Loucy (cell line): ENCODE measurements at regions not wholly inside any gene's neighbourhood (a gene's known extent, or its start where the extent isn't known, plus 50 kb on each side); places are given as distances from the start of the nearest gene placed in this dataset.

Experiments
- H2AFZ ChIP-seq: fragments of 200-600 bp; sonication (generic); 2 replicates; pipeline ENCODE4 v1.6.0; 2016; ENCODE audit warnings: antibody characterized with exemption, mild to moderate bottlenecking, low read length, moderate library complexity
- H3F3A ChIP-seq: fragments of 200-600 bp; 2 replicates; pipeline ENCODE4 v1.6.0; 2016; ENCODE audit warnings: antibody characterized with exemption, low read depth, mild to moderate bottlenecking
- H3K27me3 ChIP-seq: fragments of 200-600 bp; sonication (generic); 2 replicates; pipeline ENCODE4 v1.6.1; 2014; ENCODE audit warnings: low read length, mild to moderate bottlenecking; ENCODE audit not compliant: insufficient read depth, poor library complexity, severe bottlenecking
- H3K36me3 ChIP-seq: fragments of 200-600 bp; sonication (generic); 2 replicates; pipeline ENCODE4 v1.6.1; 2016; ENCODE audit warnings: low read length; ENCODE audit not compliant: insufficient read depth
- H3K4me1 ChIP-seq: fragments of 200-600 bp; sonication (generic); 2 replicates; pipeline ENCODE4 v1.5.1; 2014; ENCODE audit warnings: low read length, mild to moderate bottlenecking; ENCODE audit not compliant: insufficient read depth, poor library complexity, severe bottlenecking
- H3K4me2 ChIP-seq: fragments of 200-600 bp; sonication (generic); 2 replicates; pipeline ENCODE4 v1.6.0; 2014; ENCODE audit warnings: antibody characterized with exemption, low read length, low read depth, mild to moderate bottlenecking; ENCODE audit not compliant: poor library complexity, severe bottlenecking
- H3K4me3 ChIP-seq: fragments of 200-600 bp; sonication (generic); 2 replicates; pipeline ENCODE4 v1.5.1; 2014; ENCODE audit warnings: low read length, mild to moderate bottlenecking, mixed read lengths; ENCODE audit not compliant: poor library complexity, severe bottlenecking
- H3K79me2 ChIP-seq: fragments of 200-600 bp; sonication (generic); 2 replicates; pipeline ENCODE4 v1.6.1; 2014; ENCODE audit warnings: low read length; ENCODE audit not compliant: insufficient read depth
- H3K9ac ChIP-seq: fragments of 200-600 bp; sonication (generic); 2 replicates; pipeline ENCODE4 v1.6.0; 2014; ENCODE audit warnings: mild to moderate bottlenecking, low read depth, low read length, moderate library complexity; ENCODE audit not compliant: poor library complexity, severe bottlenecking
- H3K9me2 ChIP-seq: fragments of 200-600 bp; sonication (generic); replicated peaks from 2 replicates; pipeline ENCODE4 v1.6.1; 2016; ENCODE audit warnings: low read depth, low read length, mixed read lengths
- H3K9me3 ChIP-seq: fragments of 200-600 bp; sonication (generic); 2 replicates; pipeline ENCODE4 v1.6.1; 2014; ENCODE audit warnings: mild to moderate bottlenecking, antibody characterized with exemption, low read length, low read depth; ENCODE audit not compliant: insufficient read depth
- H4K20me1 ChIP-seq: fragments of 200-600 bp; sonication (generic); 2 replicates; pipeline ENCODE4 v1.6.0; 2014; ENCODE audit warnings: antibody characterized with exemption, low read length, mild to moderate bottlenecking; ENCODE audit not compliant: insufficient read depth, poor library complexity, severe bottlenecking
- CTCF ChIP-seq: fragments of 200-600 bp; sonication (generic); conservative IDR thresholded peaks from 2 replicates; pipeline ENCODE4 v1.5.1; 2014; ENCODE audit warnings: mild to moderate bottlenecking, antibody characterized with exemption, low read length
- EZH2phosphoT487 ChIP-seq: fragments of 200-600 bp; IDR thresholded peaks from 2 replicates; pipeline ENCODE4 v1.6.1; 2018; ENCODE audit warnings: antibody characterized with exemption, mild to moderate bottlenecking, moderate library complexity, borderline replicate concordance

- H4K20me1 ChIP-seq: no peaks in the 10 kb centered on the region
- TF ChIP-seq EZH2phosphoT487 (no peak), CTCF (no peak)
- H3K9ac ChIP-seq: no peak overlapping the region
- no peak overlapping the region for H3K4me2 ChIP-seq
- H3K9me3 ChIP-seq: no peaks in the 10 kb centered on the region; the same call in 1 of the 2 replicates
- no peak overlapping the region for H3K4me3 ChIP-seq
- H3F3A ChIP-seq: no peaks in the 10 kb centered on the region
- peaks cover 5% of the 10 kb centered on the region for H3K4me1 ChIP-seq
- H3K27me3 ChIP-seq: no peaks in the 10 kb centered on the region
- no peaks in the 10 kb centered on the region for H3K79me2 ChIP-seq
- H2AFZ ChIP-seq: no peak overlapping the region
- H3K9me2 ChIP-seq: no peaks in the 10 kb centered on the region
- H3K36me3 ChIP-seq: no peaks in the 10 kb centered on the region
Observed at GRCh38 chr14:104244221-104245011, 106.0 kb downstream of the KIF26A start.

DNA sequence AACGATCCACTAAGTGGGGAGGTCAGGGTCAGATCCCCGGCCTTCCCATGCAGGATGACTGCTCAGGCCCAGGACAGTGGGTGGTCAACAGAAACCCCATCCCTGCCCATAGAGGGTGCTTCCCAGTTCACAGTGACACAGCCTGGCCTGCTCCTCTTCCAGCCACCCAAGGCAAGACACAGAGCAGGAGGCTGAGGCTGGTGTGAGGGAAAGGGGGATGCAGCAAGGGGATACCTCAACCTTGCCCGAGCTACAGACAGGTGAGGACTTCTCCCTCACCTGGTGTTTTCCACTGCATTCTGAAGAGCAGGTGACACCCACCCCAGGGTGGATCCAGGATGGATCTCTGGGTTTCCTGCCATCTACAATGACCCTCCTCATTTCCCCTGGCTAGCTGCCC, 106.7 kb downstream of the KIF26A start:
- Histone ChIP-seq H3K36me3 (no peaks in the 10 kb centered on the region), H3K27me3 (no peaks in the 10 kb centered on the region), H3K9me3 (no peaks in the 10 kb centered on the region; the same call in 1 of the 2 replicates), H3K79me2 (no peaks in the 10 kb centered on the region), H3K9me2 (no peaks in the 10 kb centered on the region), H3K4me3 (no peak overlapping the region), H4K20me1 (no peaks in the 10 kb centered on the region), H3K4me2 (no peak overlapping the region), H3K9ac (no peak overlapping the region), H3K4me1 (peaks cover 5% of the 10 kb centered on the region), H2AFZ (no peak overlapping the region), H3F3A (no peaks in the 10 kb centered on the region)
- TF ChIP-seq EZH2phosphoT487: no peak
- TF ChIP-seq CTCF: no peak

DNA sequence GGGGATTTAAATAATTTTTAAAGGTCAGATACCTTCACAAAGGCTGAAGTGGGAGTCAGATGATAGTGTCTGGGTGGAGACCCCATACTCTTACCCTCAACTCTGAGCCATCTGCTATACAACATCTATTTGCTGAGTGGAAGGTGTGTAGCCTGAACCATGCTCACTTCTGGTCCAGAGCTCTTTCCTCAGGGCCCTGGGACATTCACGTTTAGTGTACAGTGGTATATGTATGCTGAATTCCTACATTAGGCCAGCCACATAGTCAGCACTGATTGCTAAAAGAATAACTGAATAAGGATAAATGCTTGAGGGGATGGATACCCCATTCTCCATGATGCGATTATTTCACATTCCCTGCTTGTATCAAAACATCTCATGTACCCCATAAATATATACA, 107.3 kb downstream of the KIF26A start:
- Histone ChIP-seq H3K9me2 (no peaks in the 10 kb centered on the region), H3K4me3 (no peak overlapping the region), H3K79me2 (no peaks in the 10 kb centered on the region), H3F3A (no peaks in the 10 kb centered on the region), H4K20me1 (no peaks in the 10 kb centered on the region), H3K27me3 (no peaks in the 10 kb centered on the region), H3K4me1 (peaks cover 2% of the 10 kb centered on the region), H3K9ac (no peak overlapping the region), H2AFZ (no peak overlapping the region), H3K9me3 (no peaks in the 10 kb centered on the region; the same call in 1 of the 2 replicates), H3K4me2 (no peak overlapping the region), H3K36me3 (no peaks in the 10 kb centered on the region)
- TF ChIP-seq EZH2phosphoT487 (no peak), CTCF (no peak)
